ENCODE measurements at regions not wholly inside any gene's neighbourhood (a gene's known extent, or its start where the extent isn't known, plus 50 kb on each side); places are given as distances from the start of the nearest gene placed in this dataset.

DNA sequence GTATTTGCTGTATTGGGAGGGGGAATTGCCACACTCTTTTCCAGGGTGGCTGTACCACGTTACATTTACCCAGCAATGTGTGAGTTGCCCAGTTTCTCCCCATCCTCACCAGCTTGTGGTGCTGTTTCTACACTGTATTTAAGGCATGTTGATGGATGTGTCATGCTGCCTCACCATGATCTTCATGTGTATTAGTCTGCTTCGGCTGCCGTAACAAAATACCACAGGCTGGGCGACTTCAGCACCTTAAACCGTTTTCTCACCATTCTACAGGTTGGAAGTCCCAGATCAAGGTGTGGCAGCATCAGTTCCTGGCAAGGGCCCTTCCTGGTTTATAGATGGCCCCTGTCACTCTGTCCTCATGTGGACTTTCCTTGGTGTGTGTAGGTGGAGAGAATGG lies 169.7 kb downstream of the IGLL1 start:
- H3K4me3 ChIP-seq (ENCODE audit: low read depth in 1 of 2, low read length in 2 of 2), result no peak overlapping the region
- H3K9ac ChIP-seq (ENCODE audit: low read depth, low read length), result no peak overlapping the region
- TF ChIP-seq CTCF (IDR thresholded peaks at IDR 0.05; ENCODE audit: borderline replicate concordance, extremely low read depth, low read length, poor library complexity, severe bottlenecking) (peak; percentile 13), EZH2 (IDR thresholded peaks at IDR 0.05; ENCODE audit: borderline replicate concordance, low read depth, low read length, severe bottlenecking) (no peak)
- H2AFZ ChIP-seq (ENCODE audit: low read depth, low read length), result no peak overlapping the region
- no peak overlapping the region for H3K27ac ChIP-seq (ENCODE audit: low read length)
- DNase-seq (no peak), ATAC-seq (ENCODE audit: insufficient read depth, low read depth) (no peak)
- H3K4me2 ChIP-seq (ENCODE audit: insufficient read depth, low read length), result no peak overlapping the region
- H3K4me1 ChIP-seq (ENCODE audit: insufficient read depth, low read length), result peaks cover 27% of the 10 kb centered on the region
- no peaks in the 10 kb centered on the region for H3K79me2 ChIP-seq (ENCODE audit: insufficient read depth, low read length)
- no peaks in the 10 kb centered on the region for H3K36me3 ChIP-seq (ENCODE audit: insufficient read depth, low read length)
- no peaks in the 10 kb centered on the region for H3K27me3 ChIP-seq (ENCODE audit: insufficient read depth, low read length, poor library complexity)
- H3K9me3 ChIP-seq (ENCODE audit: insufficient read depth, low read length, severe bottlenecking), result no peaks in the 10 kb centered on the region
- no peaks in the 10 kb centered on the region for H4K20me1 ChIP-seq (ENCODE audit: insufficient read depth, low read length)

DNA sequence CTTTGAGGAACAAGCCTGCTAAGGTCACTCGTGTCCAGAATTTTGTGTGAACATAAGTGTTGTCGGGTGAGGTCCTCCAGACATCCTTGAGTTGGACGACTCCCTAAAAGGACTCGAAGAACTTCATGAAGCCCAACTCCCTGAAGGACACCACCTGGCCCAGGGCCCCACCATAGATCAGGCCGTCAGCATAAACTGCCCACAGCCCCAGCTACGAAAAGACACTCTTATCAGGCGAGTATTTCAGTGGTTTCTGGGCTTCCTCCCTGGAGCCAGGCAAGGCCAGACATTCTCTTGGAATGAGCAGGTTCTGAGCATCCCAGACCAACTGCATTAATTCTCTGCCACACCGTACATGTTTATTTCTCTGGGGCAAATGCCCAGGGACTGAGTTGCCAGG lies 170.1 kb downstream of the IGLL1 start:
- Histone ChIP-seq H3K79me2 (ENCODE audit: insufficient read depth, low read length) (no peaks in the 10 kb centered on the region), H3K4me1 (ENCODE audit: insufficient read depth, low read length) (peaks cover 27% of the 10 kb centered on the region), H3K36me3 (ENCODE audit: insufficient read depth, low read length) (no peaks in the 10 kb centered on the region), H3K4me3 (ENCODE audit: low read depth in 1 of 2, low read length in 2 of 2) (no peak overlapping the region), H2AFZ (ENCODE audit: low read depth, low read length) (no peak overlapping the region), H3K9me3 (ENCODE audit: insufficient read depth, low read length, severe bottlenecking) (no peaks in the 10 kb centered on the region), H3K27me3 (ENCODE audit: insufficient read depth, low read length, poor library complexity) (no peaks in the 10 kb centered on the region), H3K9ac (ENCODE audit: low read depth, low read length) (no peak overlapping the region), H3K4me2 (ENCODE audit: insufficient read depth, low read length) (no peak overlapping the region), H3K27ac (ENCODE audit: low read length) (no peak overlapping the region), H4K20me1 (ENCODE audit: insufficient read depth, low read length) (no peaks in the 10 kb centered on the region)
- TF ChIP-seq EZH2 (IDR thresholded peaks at IDR 0.05; ENCODE audit: borderline replicate concordance, low read depth, low read length, severe bottlenecking), result no peak
- TF ChIP-seq CTCF (IDR thresholded peaks at IDR 0.05; ENCODE audit: borderline replicate concordance, extremely low read depth, low read length, poor library complexity, severe bottlenecking), result no peak
- no peak for ATAC-seq (ENCODE audit: insufficient read depth, low read depth)
- DNase-seq, result no peak

DNA sequence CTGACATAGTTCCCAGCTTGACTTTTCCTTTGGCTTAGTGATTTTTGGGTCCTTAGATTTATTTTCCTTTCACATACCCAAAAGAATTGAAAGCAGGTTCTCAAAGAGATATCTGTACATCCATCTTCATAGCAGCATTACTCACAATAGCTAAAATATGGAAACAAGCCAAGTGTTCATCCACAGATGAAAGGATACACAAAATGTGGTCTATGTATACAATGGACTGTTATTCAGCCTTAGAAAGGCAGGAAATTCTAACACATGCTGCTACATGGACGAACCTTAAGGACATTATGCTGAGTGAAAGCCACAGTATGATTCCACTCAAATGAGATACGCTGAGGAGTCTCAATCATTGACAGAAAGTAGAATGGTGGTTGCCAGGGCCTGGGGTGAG lies 171.8 kb downstream of the IGLL1 start:
- TF ChIP-seq EZH2 (IDR thresholded peaks at IDR 0.05; ENCODE audit: borderline replicate concordance, low read depth, low read length, severe bottlenecking) (no peak), CTCF (IDR thresholded peaks at IDR 0.05; ENCODE audit: borderline replicate concordance, extremely low read depth, low read length, poor library complexity, severe bottlenecking) (no peak)
- Histone ChIP-seq H3K4me1 (ENCODE audit: insufficient read depth, low read length) (peaks cover 25% of the 10 kb centered on the region), H3K9ac (ENCODE audit: low read depth, low read length) (no peak overlapping the region), H3K79me2 (ENCODE audit: insufficient read depth, low read length) (no peaks in the 10 kb centered on the region), H3K36me3 (ENCODE audit: insufficient read depth, low read length) (no peaks in the 10 kb centered on the region), H4K20me1 (ENCODE audit: insufficient read depth, low read length) (no peaks in the 10 kb centered on the region), H2AFZ (ENCODE audit: low read depth, low read length) (no peak overlapping the region), H3K27ac (ENCODE audit: low read length) (no peak overlapping the region), H3K27me3 (ENCODE audit: insufficient read depth, low read length, poor library complexity) (no peaks in the 10 kb centered on the region), H3K4me3 (ENCODE audit: low read depth in 1 of 2, low read length in 2 of 2) (no peak overlapping the region), H3K4me2 (ENCODE audit: insufficient read depth, low read length) (no peak overlapping the region), H3K9me3 (ENCODE audit: insufficient read depth, low read length, severe bottlenecking) (no peaks in the 10 kb centered on the region)
- no peak for ATAC-seq (ENCODE audit: insufficient read depth, low read depth)
- no peak for DNase-seq

DNA sequence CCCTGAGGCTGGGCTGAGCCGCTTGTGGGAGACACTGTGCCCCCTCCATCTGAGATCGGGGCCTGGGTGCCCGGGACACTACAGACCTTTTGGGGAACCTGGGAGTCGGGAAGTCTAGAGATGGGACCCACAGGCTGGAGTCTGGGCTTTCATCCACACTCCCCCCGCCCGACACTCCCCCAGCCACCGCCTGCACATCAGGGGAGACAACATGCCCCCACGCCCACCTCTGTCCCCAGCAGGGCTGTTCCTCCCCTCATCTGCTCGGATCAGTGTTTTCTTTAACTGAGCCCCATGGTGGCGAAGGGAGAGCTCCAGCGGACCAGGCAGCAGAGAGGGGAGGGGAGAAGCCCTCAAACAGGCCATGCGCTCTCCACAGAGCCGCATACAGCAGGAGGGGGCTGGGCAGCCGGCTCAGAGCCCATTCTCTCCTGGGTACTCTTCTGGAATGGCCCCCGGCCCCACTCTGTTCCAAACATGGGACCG lies 174.7 kb downstream of the IGLL1 start:
- Histone ChIP-seq H3K27me3 (ENCODE audit: insufficient read depth, low read length, poor library complexity) (no peaks in the 10 kb centered on the region), H3K27ac (ENCODE audit: low read length) (no peak overlapping the region), H4K20me1 (ENCODE audit: insufficient read depth, low read length) (no peaks in the 10 kb centered on the region), H3K4me2 (ENCODE audit: insufficient read depth, low read length) (no peak overlapping the region), H3K9me3 (ENCODE audit: insufficient read depth, low read length, severe bottlenecking) (no peaks in the 10 kb centered on the region), H3K36me3 (ENCODE audit: insufficient read depth, low read length) (no peaks in the 10 kb centered on the region), H3K4me1 (ENCODE audit: insufficient read depth, low read length) (no peaks in the 10 kb centered on the region), H2AFZ (ENCODE audit: low read depth, low read length) (no peak overlapping the region), H3K79me2 (ENCODE audit: insufficient read depth, low read length) (no peaks in the 10 kb centered on the region), H3K4me3 (ENCODE audit: low read depth in 1 of 2, low read length in 2 of 2) (no peak overlapping the region), H3K9ac (ENCODE audit: low read depth, low read length) (no peak overlapping the region)
- DNase-seq (no peak), ATAC-seq (ENCODE audit: insufficient read depth, low read depth) (no peak)
- no peak for TF ChIP-seq CTCF (IDR thresholded peaks at IDR 0.05; ENCODE audit: borderline replicate concordance, extremely low read depth, low read length, poor library complexity, severe bottlenecking)
- no peak for TF ChIP-seq EZH2 (IDR thresholded peaks at IDR 0.05; ENCODE audit: borderline replicate concordance, low read depth, low read length, severe bottlenecking)

Data from DND-41 (cell line).